RWPE1 (cell line): ENCODE measurements at regions not wholly inside any gene's neighbourhood (a gene's known extent, or its start where the extent isn't known, plus 50 kb on each side); places are given as distances from the start of the nearest gene placed in this dataset.

Experiments used
- CTCF ChIA-PET: fragments of 350-600 bp; sonication (Branson Sonifier 250); formaldehyde crosslinking; extraction: SDS; loops from one replicate; lab custom pipeline; 2021; lab: Yijun Ruan, JAX
- POLR2A ChIA-PET: fragments of 400-600 bp; formaldehyde crosslinking; extraction: SDS; loops from one replicate; lab custom pipeline; 2020; ENCODE audit warnings: antibody characterized with exemption; ENCODE audit not compliant: low non-redundant PET; lab: Yijun Ruan, JAX
- DNase-seq: peaks from one replicate; pipeline ENCODE4 v3.0.0; 2012; ENCODE audit warnings: low spot score
- H3K27ac ChIP-seq: fragments of 450-650 bp; 2 replicates; pipeline ENCODE4 v1.5.1; 2017
- TF ChIP-seq, protein P1 (sequence below): fragments of 450-650 bp; conservative IDR thresholded peaks from 2 replicates; pipeline ENCODE4 v1.5.1; 2017; ENCODE audit warnings: low read depth, mild to moderate bottlenecking

DNA sequence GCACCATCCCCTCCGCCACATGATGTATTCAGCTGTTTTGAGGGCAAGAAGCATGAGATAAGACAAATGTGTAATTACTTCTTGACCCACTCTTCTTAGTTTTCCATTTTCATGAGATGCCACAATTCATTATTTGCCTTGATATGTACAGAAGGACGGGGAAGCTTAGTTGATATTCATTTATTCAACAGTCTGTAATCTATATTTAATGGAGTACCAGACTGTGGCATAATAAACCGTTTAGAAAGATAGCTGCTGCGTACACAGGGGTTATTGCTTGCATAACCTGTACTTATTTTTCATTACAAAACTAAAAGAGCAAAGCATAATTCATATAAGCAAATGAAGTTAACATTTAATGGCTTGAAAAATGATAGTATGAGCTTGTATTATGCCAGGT lies 466.4 kb upstream of the GYPC start:
- TF ChIP-seq, protein P1, sequence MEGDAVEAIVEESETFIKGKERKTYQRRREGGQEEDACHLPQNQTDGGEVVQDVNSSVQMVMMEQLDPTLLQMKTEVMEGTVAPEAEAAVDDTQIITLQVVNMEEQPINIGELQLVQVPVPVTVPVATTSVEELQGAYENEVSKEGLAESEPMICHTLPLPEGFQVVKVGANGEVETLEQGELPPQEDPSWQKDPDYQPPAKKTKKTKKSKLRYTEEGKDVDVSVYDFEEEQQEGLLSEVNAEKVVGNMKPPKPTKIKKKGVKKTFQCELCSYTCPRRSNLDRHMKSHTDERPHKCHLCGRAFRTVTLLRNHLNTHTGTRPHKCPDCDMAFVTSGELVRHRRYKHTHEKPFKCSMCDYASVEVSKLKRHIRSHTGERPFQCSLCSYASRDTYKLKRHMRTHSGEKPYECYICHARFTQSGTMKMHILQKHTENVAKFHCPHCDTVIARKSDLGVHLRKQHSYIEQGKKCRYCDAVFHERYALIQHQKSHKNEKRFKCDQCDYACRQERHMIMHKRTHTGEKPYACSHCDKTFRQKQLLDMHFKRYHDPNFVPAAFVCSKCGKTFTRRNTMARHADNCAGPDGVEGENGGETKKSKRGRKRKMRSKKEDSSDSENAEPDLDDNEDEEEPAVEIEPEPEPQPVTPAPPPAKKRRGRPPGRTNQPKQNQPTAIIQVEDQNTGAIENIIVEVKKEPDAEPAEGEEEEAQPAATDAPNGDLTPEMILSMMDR: no peak
- H3K27ac ChIP-seq: no peak overlapping the region
- ChIA-PET CTCF (no interaction called here), POLR2A (no interaction called here)
- DNase-seq: no peak

DNA sequence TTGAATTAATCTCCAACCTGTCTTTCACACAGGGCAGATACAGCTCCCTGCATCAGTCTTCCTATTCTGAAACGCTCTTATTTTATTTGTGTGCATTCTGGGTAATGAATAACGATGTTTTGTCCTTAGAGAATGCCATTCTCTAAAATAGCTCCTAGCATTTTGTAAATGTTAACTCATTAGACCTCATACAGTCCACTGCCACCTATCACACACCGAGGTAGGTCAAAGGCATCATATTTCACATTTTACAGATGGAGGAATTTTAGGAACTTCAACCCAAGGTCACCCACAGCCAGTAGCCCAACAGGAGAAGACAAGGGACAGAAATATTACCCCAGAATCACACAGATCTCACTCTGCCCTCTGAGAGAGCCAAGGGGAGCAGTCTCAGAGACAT lies 455.4 kb upstream of the GYPC start:
- no peak overlapping the region for H3K27ac ChIP-seq
- POLR2A ChIA-PET: no interaction called here
- CTCF ChIA-PET: no interaction called here
- TF ChIP-seq, protein P1: no peak
- no peak for DNase-seq

DNA sequence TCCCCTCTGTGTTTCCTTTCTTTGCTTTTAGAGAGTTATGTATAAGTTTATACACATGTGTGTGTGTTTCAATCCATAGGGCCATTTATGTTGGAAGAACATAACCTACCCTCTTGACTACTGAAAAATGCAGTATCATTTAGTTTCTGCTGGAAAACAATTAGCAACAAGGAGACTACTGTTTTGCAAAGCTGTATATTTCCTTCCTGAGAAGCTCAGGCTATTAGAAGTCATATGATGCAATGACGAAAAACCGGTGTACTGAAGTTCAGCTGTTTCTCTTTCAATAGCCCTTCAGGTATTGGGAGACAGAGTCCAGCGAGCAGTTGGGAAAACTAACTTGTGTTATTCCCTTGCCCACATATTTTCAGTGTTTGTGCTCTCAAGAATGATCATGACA lies 447.7 kb upstream of the GYPC start:
- ChIA-PET POLR2A (no interaction called here), CTCF (no interaction called here)
- no peak for DNase-seq
- no peak overlapping the region for H3K27ac ChIP-seq
- TF ChIP-seq, protein P1: no peak

DNA sequence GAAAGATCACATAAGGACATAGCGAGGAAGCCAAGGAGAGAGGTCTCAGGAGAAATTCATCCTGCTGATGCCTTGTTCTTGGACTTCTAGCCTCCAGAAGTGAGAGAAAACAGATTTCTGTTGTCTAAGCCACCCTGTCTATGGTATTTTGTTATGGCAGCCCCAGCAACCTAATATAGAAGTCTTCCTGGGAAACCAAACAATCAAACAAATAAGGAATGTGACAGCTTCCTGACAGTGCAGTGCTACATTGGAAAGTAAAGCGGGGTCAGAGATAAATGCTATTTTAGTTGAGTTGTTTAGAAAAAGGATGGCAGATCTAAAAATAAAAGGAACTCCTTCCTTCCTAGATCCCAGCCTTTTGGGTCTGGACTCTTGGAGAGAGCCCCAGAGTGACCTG lies 443.2 kb upstream of the GYPC start:
- TF ChIP-seq, protein P1: no peak
- H3K27ac ChIP-seq: no peak overlapping the region
- ChIA-PET POLR2A (no interaction called here), CTCF (no interaction called here)
- no peak for DNase-seq

DNA sequence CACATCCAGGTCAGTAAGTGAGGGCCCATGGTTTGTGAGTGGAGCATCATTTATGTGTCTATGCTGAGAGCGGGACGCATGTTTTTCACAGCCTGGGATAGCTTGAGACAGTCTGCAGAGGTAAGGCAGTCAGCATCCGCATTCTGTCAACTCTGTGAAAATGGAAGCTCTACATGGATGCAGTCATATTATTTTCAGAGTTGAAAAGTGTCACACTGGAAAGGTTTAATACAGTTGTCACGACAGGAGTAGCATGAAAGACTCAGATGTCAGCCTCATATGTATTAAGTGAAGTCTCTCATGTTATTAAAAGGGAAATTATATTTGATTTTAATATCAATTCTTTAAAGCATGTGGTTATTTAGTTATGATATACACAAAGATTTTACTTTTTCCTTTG lies 436.9 kb upstream of the GYPC start:
- DNase-seq: no peak
- ChIA-PET CTCF (no interaction called here), POLR2A (no interaction called here)
- H3K27ac ChIP-seq: no peak overlapping the region
- TF ChIP-seq, protein P1: no peak

DNA sequence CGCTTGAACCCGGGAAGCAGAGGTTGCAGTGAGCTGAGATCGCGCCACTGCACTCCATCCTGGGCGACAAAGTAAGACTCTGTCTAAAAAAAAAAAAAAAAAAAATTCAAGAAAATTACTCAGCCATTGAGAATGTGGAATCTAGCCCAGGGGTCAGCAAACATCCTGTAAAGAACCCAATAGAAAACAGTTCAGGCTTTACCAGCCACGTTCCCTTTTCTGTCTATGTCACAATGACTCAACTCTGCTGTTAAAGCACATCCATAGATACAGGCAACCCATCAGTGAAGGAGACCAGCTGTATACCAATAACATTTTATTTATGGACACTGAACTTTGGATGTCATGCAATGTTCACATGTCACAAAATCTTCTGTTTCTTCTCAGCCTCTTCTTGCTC lies 435.6 kb upstream of the GYPC start:
- TF ChIP-seq, protein P1: no peak
- POLR2A ChIA-PET: no interaction called here
- H3K27ac ChIP-seq: no peak overlapping the region
- CTCF ChIA-PET: no interaction called here
- DNase-seq: no peak

DNA sequence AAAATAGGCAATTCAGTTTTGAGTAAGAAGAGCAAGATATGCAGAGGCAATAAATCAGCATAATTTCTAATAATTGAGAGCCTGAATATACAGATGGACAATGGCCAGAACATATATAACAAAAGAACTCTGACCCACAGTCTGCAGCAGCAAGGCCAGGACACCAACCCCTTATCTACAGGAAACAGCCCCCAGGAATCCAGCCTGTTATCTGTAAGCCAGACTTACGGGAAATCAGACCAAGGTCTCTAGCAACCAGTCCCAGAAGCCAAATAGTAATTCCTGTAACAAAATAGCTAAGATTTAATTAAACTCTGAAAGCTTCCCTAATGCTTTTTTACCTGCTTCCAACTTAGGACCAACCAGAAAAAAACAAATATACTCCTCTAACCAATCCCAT lies 434.5 kb upstream of the GYPC start:
- CTCF ChIA-PET: interaction anchor here (0.6 to 1.4 kb wide), 2 partner anchors 555 to 1437 kb away, joined by 3 to 6 read pairs; no protein-coding TSS in a partner anchor

More for the DNA sequence above, 434.5 kb upstream of the GYPC start:
- POLR2A ChIA-PET: no interaction called here
- TF ChIP-seq, protein P1: no peak
- no peak overlapping the region for H3K27ac ChIP-seq
- no peak for DNase-seq
